Colon (tissue), 2 donors: ENCODE measurements at regions not wholly inside any gene's neighbourhood (a gene's known extent, or its start where the extent isn't known, plus 50 kb on each side); places are given as distances from the start of the nearest gene placed in this dataset.

Experiments used
- FAIRE-seq: peaks from 2 replicates; lab custom pipeline; 2012; peaks lifted over from hg19 to GRCh38; lab: Jason Lieb, UNC
- donor health status: control.
- donor health status: control.

DNA sequence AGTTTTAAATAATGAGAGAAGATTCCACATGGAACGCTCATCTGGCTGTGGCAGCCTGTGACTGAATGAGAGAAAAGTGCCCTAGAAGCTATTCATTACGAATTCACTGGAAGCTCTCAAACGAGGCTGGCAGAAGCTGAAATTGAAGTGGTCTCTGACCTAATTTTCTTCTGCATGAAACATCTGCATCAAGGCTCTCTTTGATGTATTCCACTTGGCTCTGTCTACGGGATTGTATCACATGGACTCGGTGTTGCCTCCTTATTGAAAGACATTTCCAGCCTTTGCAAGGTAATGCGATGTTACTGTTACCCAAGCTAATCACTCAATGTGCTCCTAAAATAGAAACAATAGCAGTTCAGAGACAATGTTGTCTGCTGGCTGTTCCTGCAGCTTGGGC is 246.9 kb upstream of the ZNF462 start:
- FAIRE-seq = no peak

DNA sequence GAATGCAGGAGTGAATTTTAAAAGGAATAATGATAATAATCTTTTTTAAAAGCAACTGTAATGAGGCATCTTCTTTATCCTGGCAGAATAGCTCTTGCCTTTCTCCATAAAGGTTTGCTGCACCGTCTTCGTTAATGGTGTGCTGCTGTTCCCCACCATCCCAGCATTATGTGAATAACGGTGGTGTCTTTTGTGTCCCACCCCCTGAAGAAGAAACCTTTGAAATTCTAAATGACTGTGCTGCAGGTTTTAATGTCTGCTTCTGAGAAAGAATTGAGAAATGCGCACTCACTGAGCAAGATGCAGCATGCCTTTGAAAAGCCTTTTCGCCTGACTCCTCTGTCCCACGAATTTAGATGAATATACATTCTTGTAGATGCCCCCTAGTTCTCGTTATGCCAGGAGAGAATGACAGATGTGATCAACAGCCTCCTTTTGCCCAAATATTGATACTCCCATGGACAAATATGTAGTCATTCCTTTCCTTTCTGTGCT is 246.1 kb upstream of the ZNF462 start:
- no peak for FAIRE-seq

DNA sequence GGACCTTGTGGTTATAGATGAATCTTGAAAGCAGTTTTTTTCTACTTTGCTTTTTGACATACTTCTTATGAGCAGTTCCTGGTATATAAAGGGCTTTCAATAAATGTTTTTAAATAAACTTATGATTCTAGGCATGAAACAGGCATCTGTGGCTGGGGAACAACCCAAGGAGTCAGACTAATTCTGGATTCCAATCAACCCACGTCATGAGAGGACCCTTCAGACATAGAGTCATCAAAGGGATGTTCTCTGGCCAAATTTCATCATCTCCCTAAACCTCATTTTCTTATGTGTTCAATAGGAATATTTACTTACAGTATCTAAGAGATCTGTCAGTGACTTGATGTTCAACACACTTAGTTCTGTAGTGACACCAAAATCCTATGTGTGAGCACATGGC is 243.8 kb upstream of the ZNF462 start:
- FAIRE-seq = no peak

DNA sequence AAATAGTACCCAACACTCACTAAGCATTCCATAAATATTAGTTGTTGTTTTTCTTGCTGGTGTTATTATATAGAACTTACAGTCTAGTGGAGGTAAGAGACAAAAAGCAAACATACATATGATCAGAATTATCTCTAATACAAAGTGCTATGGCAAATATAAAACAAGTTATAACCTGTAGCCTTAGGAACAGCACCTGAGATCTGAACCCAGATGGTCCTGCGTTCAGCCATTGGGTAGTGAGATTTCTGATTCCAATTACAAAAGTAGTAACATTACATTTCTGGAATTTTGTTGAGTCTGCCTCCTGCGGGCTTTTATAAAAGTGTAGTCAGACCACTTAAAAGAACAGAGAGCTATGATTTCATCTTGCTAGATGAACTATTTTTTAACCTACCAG is 242.9 kb upstream of the ZNF462 start:
- no peak for FAIRE-seq

DNA sequence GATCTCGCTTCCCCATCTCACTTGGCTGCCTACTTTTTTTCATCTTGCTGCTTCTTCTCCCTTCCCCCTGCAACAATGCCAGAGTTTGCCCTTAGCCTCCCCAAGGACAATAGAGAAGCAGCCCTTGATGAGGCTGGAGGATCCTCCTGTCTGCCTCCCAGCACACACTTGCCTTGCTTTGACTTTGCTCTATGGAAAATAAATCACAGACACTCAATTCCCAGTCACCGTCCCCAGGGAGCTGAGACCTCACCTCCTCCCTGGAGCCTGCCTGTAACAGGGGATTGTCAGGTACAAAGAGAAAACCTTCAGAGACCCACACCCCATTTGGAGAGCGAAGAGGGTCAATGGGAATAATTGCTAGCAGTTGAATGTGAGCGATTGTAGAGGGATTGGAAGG is 242.1 kb upstream of the ZNF462 start:
- FAIRE-seq = no peak

DNA sequence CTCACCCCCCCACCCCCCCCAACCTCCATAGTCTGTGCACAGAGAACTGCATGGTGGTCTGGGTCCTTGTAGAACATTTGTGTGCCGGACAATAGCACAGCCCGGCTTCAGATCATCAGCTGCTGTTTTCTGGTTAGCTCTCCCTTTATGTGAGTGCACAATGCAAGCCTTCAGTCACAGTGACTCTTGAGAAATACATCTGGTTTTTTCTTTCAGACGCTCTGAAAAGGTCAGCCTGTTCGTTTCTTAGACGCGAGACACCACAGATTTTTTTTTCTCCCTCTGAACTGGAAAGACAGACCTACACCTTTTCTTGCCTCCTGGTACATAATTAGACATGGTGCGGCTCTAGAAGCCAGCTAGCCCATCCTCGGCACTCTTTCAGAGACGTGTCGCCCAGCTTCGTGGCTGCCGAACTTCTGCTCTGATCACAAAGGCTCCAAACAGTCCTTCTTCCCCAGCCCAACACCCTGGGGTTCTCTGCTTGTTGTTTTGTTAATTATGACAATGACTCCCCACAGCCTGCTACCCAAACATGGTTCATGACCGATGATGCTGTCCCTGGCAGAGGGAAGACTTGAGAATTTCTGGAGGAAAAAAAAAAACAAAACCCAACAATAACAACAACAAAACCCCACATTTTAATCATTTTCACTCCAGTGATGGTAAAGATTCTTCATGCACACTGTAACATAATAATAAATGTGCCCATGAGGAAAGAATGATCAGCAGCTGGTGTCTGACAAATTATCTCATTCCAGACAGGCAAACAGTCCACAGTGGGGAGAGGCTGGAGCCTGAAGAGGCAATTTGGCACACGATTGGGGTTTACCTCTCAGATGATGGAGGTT is 241.4 kb upstream of the ZNF462 start:
- no peak for FAIRE-seq

DNA sequence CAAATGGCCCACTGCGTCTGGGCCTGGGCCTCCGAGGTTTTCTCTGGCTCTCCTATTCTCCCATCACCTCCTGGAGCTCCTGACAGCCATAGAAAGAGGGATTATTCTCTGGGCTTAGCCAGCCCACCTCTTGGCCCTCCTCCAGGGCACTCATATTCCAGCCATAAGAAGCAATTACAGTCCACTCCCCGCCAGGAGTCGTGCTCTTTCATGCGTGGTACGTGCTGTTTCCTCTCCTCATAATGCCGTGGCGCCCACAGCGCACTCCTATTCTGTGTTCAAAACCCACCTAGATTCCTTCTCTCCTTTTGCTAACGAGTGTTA is 240.8 kb upstream of the ZNF462 start:
- FAIRE-seq = no peak

DNA sequence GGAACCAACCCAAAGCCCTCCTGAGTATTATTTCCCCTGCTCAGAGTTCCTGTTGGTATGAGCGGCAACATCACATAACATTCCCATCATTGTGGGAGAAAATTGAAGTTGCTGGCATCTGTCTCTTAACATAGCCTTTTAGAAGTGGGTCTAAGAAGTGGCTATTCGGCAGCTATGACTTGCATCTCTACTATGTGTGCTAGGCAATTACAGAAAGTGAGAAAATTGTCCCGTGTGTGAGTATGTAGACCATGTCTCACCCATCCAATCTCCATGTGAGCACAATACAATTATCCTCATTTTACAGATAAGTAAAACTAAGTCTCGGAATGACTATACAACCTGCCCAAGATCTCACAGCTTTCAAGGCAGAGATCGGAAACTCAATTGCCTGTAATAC is 239.4 kb upstream of the ZNF462 start:
- no peak for FAIRE-seq

DNA sequence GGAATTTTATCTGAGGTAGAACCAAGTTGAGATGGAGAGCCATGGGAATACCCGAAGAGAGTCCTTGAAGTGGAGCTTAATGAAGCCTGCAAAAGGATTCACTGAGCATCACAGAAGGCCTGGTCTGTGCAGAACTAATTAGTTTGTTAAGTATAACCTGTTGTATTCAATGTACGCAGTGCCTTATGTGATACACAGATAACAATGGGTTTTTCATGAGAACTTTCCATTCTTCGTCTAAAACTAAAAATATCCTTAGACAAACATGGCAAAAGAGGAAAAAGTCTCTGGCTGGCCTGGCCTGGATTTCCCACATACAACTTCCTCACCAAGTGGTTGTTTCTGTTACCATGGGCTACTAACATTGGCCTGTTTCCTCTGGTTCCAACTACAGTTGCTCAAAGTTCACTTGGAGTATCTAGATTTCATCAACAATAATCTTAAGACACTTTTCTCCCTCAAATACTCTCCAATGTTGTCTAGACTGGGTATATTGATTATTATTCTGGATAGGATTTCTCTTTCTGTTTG is 237.6 kb upstream of the ZNF462 start:
- no peak for FAIRE-seq

DNA sequence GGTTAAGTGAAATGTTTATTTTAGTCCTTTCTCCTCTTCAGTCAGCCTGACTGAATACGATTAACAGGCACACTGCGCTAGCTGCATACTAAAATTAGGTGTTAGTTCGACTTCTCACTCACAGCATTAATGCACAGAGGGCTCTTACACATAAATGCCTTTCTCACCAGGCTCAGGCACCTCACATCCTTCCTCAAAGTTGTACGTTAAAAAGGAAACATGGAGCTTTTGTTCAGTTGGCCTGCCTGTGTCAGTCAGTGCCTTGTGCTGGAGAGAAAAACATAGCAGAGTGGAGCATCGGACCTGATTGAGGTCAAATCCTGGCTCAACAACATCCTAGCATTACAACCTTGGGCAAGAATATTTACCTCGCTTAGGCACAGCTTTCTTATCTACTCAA is 236.0 kb upstream of the ZNF462 start:
- no peak for FAIRE-seq

DNA sequence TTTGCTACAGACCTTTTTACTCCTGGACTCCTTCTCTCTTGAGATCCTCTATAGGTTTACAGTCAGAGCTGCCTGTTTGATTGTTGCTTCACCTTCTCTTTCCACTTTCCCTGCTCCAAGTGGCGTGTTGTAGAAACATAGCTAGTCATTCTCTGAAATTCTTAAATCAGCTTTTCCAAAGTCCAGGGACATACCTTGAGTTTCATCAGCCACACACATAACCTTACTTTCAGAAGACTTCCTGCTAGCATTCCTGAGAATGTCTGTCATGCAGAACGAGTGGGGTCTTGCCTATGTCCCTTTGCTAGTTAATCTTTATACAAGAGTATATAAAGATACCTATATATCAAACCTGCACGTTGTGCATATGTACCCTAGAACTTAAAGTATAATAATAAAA is 230.3 kb upstream of the ZNF462 start:
- FAIRE-seq = no peak

DNA sequence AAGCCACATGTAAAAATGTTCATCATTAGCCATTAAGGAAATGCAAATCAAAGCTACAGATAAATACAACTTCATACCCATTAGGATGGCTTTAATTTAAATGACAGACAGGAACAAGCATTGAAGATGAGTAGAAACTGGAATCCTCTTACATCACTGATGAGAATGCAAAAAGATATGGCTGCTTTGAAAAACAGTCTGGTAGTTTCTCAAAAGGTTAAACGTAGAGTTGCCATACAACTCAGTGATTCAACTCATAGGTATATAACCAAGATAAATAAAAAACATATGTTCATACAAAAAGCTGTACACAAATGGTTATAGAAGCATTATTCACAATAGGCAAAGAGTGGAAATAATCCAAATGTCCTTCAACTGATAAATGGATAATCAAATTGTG is 228.8 kb upstream of the ZNF462 start:
- no peak for FAIRE-seq

DNA sequence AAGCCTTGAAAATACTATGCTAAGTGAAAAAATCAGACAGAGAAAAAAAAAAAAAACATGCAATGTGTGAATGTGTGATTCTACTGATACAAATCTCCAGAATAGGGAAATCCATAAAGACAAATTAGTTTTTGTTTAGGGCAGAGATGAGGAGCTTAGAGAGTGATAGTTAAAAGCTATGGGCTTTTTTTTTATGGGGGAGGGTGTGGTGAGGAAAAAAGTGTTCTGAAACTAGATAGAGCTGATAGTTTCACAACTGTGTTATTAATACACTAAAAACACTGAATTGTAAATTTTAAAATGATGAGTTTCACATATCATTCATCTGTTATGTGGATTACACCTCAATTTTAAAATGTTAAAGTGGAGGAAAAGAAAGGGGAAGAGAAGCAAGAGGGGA is 228.3 kb upstream of the ZNF462 start:
- no peak for FAIRE-seq

DNA sequence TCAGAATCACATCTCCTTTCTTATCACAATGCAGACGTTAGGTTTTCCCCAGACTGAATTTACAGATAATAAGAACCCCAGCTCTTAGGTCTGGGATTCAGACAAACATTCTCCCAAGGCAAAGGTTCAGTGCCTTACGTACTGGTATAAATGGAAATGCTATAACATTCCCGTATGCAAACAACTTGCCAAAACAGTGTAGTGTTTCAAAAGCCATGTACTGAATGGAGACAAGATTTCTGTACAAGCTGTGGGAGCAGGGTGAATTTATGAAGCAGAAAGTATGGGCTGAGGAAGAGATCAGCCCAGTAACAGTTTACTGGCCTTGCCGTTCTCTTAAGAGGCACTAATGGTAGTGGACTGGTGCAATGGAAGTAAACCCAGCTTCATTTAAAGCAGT is 225.5 kb upstream of the ZNF462 start:
- no peak for FAIRE-seq

DNA sequence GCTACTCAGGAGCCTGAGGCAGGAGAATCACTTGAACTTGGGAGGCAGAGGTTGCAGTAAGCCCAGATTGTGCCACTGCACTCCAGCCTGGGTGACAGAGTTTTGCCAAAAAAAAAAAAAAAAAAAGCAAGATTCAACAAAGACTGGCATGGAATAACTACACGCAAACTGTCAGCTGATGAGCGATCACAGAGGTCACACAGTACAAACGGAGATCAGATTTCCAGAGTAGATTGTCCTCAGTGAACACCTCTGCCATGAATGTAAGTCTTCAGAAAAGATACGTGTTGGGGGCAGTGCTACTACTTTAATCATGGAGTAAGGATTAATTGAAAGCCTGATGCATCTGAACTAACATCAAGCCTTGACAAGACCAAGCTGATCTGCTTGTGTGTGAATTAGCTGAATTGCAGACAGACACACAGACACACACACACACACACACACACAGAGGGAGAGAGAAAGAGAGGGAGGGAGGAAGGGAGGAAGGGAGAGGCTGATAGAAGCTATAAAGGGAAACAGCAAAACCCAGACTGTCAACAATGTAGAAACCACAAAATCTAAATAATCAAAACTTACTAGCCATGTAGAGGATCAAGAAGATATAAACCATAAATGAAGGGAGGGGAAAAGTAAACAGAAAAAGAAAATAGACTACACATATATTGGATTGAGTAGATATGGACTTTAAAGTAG is 222.9 kb upstream of the ZNF462 start:
- no peak for FAIRE-seq

DNA sequence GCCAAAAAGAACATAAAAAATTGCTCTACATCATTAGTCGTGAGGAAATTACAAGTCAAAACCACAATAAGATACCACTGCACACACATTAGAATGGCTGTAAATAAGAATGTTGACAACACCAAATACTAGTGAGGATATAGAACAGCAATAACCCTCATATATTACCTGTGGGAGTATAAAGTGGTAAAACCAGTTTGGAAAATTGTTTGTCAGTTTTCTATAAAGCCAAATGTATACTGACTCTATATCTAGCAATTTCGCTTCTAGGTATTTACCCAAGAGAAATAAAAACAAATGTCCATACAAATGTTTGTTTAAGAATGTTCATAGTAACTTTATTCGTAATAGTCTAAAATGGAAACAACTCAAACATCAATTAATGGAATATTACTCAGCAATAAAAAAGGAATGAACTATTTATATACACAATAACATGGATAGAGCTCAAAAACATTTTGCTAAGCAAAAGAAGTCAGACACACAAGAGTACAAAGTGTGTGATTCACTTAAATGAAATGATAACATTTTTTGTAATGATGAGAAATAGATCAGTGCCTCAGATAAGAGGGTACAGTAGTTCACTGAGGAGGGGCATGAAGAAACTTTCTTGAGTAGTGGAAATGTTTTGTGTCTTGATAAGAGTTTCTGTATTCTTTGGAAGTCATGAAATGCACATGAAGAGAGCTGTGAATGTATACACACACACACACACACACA is 219.6 kb upstream of the ZNF462 start:
- no peak for FAIRE-seq

DNA sequence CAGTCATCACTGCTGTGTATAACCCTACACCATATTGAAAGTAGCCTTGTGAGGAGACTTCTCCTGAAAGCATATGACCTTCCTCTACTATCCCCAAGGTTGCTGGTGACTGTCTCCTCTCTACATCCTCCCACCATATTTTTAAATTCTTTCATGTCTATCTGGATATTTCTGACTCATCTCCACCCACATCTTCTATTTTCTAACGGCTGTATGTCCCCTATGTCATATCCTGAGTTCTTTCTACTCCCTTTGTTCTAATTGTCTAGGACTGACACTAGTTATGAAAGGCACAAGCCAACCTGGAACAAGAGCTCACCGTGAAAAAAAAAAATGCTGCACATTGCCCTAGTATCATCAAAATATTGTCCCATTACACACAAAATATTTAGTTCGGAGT is 218.3 kb upstream of the ZNF462 start:
- no peak for FAIRE-seq

DNA sequence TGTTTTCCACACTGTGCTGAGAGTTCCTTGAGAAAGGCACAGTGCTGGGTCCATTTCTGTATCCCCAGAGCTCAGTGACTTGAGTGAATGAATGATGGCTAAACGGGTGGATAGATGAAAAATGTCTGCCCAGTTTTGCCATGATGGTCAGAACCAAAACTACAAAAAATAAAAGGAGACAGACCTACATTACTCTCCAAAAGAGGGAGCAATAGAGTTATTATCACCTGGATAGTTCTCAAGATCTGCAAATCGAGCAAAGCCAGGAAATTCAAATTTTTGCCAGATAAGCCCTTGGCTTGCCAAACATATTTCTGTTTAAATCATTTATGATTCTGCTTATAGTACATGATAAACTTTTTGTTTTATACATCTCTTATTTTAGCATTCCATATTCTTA is 214.2 kb upstream of the ZNF462 start:
- no peak for FAIRE-seq

DNA sequence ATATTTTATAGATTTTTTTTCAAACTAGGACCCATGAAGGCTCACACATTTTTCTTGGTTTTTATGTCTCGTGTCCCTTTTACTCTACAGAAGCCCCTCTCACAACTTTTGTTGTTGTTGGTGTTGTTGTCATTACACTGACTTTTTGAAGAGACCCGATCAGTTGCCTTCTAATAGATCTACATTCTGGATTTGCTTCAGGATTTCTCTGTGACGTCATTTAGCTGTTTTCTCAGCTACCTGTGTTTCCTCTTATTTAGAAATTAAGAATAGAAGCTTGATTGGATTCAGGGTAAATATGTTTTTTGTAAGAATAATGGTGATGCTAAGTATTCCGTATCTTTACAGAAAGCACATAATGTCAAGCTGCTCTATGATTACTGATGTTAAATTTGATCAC is 213.3 kb upstream of the ZNF462 start:
- FAIRE-seq = no peak

DNA sequence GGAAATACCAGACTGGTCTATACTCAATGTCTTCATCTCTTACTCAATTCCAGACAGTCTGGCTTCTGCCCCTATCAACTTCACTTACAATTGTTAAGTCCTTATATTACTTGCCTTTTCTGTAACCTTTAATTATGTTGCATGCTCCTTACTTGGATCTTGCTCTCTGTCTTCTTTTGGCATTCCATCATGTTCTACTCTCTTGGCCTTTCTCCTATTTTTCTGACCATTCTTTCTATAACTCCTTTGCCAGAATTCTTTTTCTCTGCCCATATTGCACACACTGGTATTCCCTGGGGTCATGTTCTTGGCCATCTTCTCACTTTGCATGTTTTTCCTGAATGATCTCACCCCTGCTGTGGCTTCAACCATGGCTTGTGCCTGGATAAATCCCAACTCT is 209.8 kb upstream of the ZNF462 start:
- FAIRE-seq = no peak

DNA sequence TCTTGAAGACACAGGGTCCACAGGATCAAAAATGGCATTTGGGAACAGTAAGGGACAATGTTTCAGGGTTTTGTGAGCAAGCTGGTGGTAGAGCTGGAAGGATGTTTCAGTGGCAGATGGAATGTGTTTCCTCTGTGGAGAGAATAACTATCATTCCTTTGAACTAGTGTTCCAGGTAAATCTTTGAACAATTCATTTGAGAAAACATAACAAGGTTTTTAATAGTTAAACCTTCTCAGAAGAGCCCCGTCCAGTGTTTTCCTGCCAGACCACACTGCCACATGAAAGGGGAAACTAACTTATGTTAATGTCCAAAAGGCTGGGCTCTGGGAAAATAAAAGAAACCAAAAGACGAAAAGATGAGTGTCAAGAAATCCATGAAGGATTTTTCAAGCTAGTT is 207.0 kb upstream of the ZNF462 start:
- no peak for FAIRE-seq

DNA sequence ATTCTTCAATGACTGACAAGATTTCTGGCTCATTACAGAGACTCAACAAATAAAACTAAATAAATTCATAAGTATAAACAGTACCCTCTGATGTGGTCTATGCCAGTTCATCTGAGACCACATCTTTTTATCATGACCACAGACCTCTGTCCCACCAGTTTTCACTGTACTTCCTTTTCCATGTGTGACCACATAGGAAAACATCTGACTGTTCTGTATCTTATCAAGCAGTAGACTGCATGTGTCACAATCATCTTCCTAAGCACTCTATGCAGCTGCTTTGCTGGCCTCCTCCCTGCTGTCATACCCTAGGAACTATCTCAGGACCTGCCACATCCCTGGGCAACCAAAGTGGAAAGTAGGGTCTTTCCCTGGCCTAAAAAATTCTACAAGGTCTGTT is 205.0 kb upstream of the ZNF462 start:
- FAIRE-seq = no peak

DNA sequence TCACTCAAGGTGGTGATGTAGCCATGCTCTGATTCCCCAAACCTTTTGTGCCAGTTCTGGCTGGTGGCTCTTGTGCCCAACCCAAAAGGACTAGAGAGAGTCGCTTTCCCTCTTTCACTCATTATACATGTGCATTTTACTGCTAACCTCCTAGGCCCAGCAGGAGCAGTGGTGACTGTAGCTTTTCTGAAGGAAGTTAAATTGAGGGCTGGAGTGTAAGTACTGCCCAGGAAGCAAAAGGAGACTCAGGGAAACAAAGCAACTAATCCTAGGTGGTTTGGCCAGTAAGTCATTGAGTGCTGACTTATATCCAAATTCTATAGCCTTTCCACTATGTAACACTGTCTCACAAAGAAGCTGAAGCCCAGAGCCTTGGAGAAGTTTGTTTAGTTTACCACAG is 194.4 kb upstream of the ZNF462 start:
- FAIRE-seq = no peak
